Neural progenitor cell (in vitro differentiated cells): ENCODE measurements at regions not wholly inside any gene's neighbourhood (a gene's known extent, or its start where the extent isn't known, plus 50 kb on each side); places are given as distances from the start of the nearest gene placed in this dataset.

Experiments used
- DNase-seq: peaks from one replicate; pipeline ENCODE4 v3.0.0-alpha.2; 2016; ENCODE audit warnings: low spot score
- H2AFZ ChIP-seq: fragments of 200-600 bp; sonication (generic); replicated peaks from 2 replicates; pipeline ENCODE4 v1.6.1; 2016; ENCODE audit warnings: antibody characterized with exemption
- H3F3A ChIP-seq: fragments of 200-600 bp; sonication (generic); 2 replicates; pipeline ENCODE4 v1.6.1; 2016; ENCODE audit warnings: antibody characterized with exemption, low read depth
- H3K27ac ChIP-seq: fragments of 200-600 bp; sonication (generic); 2 replicates; pipeline ENCODE4 v1.5.1; 2016; ENCODE audit warnings: mild to moderate bottlenecking
- H3K27me3 ChIP-seq: fragments of 200-600 bp; sonication (generic); 2 replicates; pipeline ENCODE4 v1.6.1; 2016; ENCODE audit warnings: mild to moderate bottlenecking, moderate library complexity
- H3K36me3 ChIP-seq: fragments of 200-600 bp; sonication (generic); 2 replicates; pipeline ENCODE4 v1.5.1; 2016
- H3K4me1 ChIP-seq: fragments of 200-600 bp; sonication (generic); 2 replicates; pipeline ENCODE4 v1.6.1; 2016; ENCODE audit warnings: mixed run types
- H3K4me2 ChIP-seq: fragments of 200-600 bp; sonication (generic); 2 replicates; pipeline ENCODE4 v1.6.1; 2016
- H3K4me3 ChIP-seq: fragments of 200-600 bp; sonication (generic); 2 replicates; pipeline ENCODE4 v1.5.1; 2016
- H3K79me2 ChIP-seq: fragments of 200-600 bp; sonication (generic); 2 replicates; pipeline ENCODE4 v1.6.1; 2016; ENCODE audit warnings: low read depth
- H3K9ac ChIP-seq: fragments of 200-600 bp; sonication (generic); 2 replicates; pipeline ENCODE4 v1.6.1; 2016
- H3K9me3 ChIP-seq: fragments of 200-600 bp; sonication (generic); 2 replicates; pipeline ENCODE4 v1.5.1; 2016; ENCODE audit warnings: low read depth
- H4K20me1 ChIP-seq: fragments of 200-600 bp; sonication (generic); 2 replicates; pipeline ENCODE4 v1.6.1; 2016; ENCODE audit warnings: low read depth
- H3K27ac Mint-ChIP-seq: 3 replicates; pipeline ENCODE4 v1.8.0; 2021; ENCODE audit warnings: mixed read lengths
- H3K27me3 Mint-ChIP-seq: 2 replicates; pipeline ENCODE4 v1.8.0; 2022; ENCODE audit warnings: low read depth, mild to moderate bottlenecking, inconsistent platforms, moderate library complexity, mixed read lengths; ENCODE audit not compliant: insufficient read depth
- H3K36me3 Mint-ChIP-seq: 3 replicates; pipeline ENCODE4 v1.8.0; 2021; ENCODE audit warnings: mixed read lengths
- H3K4me1 Mint-ChIP-seq: 3 replicates; pipeline ENCODE4 v1.8.0; 2021; ENCODE audit warnings: mixed read lengths
- H3K4me3 Mint-ChIP-seq: 3 replicates; pipeline ENCODE4 v1.8.0; 2021; ENCODE audit warnings: mild to moderate bottlenecking, moderate library complexity, mixed read lengths
- H3K9me3 Mint-ChIP-seq: 3 replicates; pipeline ENCODE4 v1.8.0; 2020; ENCODE audit warnings: mixed read lengths
- EZH2 ChIP-seq: fragments of 200-600 bp; sonication (generic); IDR thresholded peaks from 2 replicates; pipeline ENCODE4 v1.6.1; 2017; ENCODE audit warnings: antibody characterized with exemption, mild to moderate bottlenecking, moderate library complexity
- EZH2phosphoT487 ChIP-seq: fragments of 200-600 bp; sonication (generic); IDR thresholded peaks from 2 replicates; pipeline ENCODE4 v1.6.1; 2017; ENCODE audit warnings: antibody characterized with exemption
- TF ChIP-seq, protein P1 (sequence below): fragments of 200-600 bp; sonication (generic); IDR thresholded peaks from 2 replicates; pipeline ENCODE4 v1.5.1; 2017; ENCODE audit warnings: antibody characterized with exemption, mild to moderate bottlenecking

DNA sequence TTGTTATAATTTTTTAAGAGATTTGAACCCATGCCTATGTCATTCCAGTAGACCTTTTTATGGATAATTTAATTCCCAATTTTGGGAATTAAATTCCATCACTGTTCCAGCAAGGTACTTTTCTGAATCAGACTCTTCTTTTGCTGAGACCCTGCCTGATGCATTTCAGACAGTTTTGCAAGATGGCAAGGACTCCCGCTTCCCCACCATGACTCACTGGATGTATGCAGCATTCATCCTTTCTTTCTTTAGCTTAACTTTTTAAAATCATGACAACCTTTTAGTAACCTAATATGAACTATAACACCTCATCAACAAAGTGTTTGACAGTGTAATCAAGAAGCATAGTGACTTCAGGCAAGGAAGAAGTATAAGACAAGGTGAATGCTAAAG, 178.1 kb upstream of the LEF1 start:
- TF ChIP-seq EZH2 (no peak), EZH2phosphoT487 (no peak)
- TF ChIP-seq, protein P1, sequence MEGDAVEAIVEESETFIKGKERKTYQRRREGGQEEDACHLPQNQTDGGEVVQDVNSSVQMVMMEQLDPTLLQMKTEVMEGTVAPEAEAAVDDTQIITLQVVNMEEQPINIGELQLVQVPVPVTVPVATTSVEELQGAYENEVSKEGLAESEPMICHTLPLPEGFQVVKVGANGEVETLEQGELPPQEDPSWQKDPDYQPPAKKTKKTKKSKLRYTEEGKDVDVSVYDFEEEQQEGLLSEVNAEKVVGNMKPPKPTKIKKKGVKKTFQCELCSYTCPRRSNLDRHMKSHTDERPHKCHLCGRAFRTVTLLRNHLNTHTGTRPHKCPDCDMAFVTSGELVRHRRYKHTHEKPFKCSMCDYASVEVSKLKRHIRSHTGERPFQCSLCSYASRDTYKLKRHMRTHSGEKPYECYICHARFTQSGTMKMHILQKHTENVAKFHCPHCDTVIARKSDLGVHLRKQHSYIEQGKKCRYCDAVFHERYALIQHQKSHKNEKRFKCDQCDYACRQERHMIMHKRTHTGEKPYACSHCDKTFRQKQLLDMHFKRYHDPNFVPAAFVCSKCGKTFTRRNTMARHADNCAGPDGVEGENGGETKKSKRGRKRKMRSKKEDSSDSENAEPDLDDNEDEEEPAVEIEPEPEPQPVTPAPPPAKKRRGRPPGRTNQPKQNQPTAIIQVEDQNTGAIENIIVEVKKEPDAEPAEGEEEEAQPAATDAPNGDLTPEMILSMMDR: no peak
- peaks cover 3% of the 10 kb centered on the region for H3K9me3 Mint-ChIP-seq
- Histone ChIP-seq H3K36me3 (no peaks in the 10 kb centered on the region), H4K20me1 (no peaks in the 10 kb centered on the region), H3F3A (peaks cover 10% of the 10 kb centered on the region), H2AFZ (no peak overlapping the region), H3K27ac (no peak overlapping the region), H3K4me1 (peaks cover 28% of the 10 kb centered on the region), H3K27me3 (no peaks in the 10 kb centered on the region), H3K79me2 (no peaks in the 10 kb centered on the region), H3K9me3 (no peaks in the 10 kb centered on the region), H3K4me3 (no peak overlapping the region), H3K9ac (no peak overlapping the region), H3K4me2 (no peak overlapping the region)
- no peak for DNase-seq
- no peaks in the 10 kb centered on the region for H3K36me3 Mint-ChIP-seq
- no peak overlapping the region for H3K27ac Mint-ChIP-seq
- no peak overlapping the region for H3K4me3 Mint-ChIP-seq
- H3K4me1 Mint-ChIP-seq: peaks cover 30% of the 10 kb centered on the region
- no peaks in the 10 kb centered on the region for H3K27me3 Mint-ChIP-seq

GRCh38 chr4:108345862-108346817, 177.4 kb upstream of the LEF1 start:
- H3K36me3 ChIP-seq: no peaks in the 10 kb centered on the region
- peaks cover 5% of the 10 kb centered on the region for H3K27me3 Mint-ChIP-seq
- no peak overlapping the region for H3K4me3 ChIP-seq
- DNase-seq: no peak
- TF ChIP-seq, protein P1: no peak
- no peak for TF ChIP-seq EZH2phosphoT487
- TF ChIP-seq EZH2: no peak
- peaks cover 24% of the 10 kb centered on the region for H3K4me1 ChIP-seq
- H3K36me3 Mint-ChIP-seq: no peaks in the 10 kb centered on the region
- no peaks in the 10 kb centered on the region for H3K9me3 ChIP-seq
- no peaks in the 10 kb centered on the region for H3K27me3 ChIP-seq
- H3K9me3 Mint-ChIP-seq: peaks cover 3% of the 10 kb centered on the region
- no peaks in the 10 kb centered on the region for H3K79me2 ChIP-seq
- H4K20me1 ChIP-seq: no peaks in the 10 kb centered on the region
- peaks cover 10% of the 10 kb centered on the region for H3F3A ChIP-seq
- no peak overlapping the region for H3K4me3 Mint-ChIP-seq
- peaks cover 24% of the 10 kb centered on the region for H3K4me1 Mint-ChIP-seq
- H3K9ac ChIP-seq: no peak overlapping the region
- H3K27ac ChIP-seq: no peak overlapping the region
- no peak overlapping the region for H2AFZ ChIP-seq
- no peak overlapping the region for H3K4me2 ChIP-seq
- H3K27ac Mint-ChIP-seq: no peak overlapping the region

GRCh38 chr4:108342325-108342970, 173.7 kb upstream of the LEF1 start:
- Histone ChIP-seq H3K9me3 (no peaks in the 10 kb centered on the region), H3K27me3 (no peaks in the 10 kb centered on the region), H3K4me1 (peaks cover 20% of the 10 kb centered on the region), H3F3A (no peaks in the 10 kb centered on the region), H3K36me3 (no peaks in the 10 kb centered on the region), H3K9ac (no peak overlapping the region), H3K4me3 (no peak overlapping the region), H3K79me2 (no peaks in the 10 kb centered on the region), H4K20me1 (no peaks in the 10 kb centered on the region), H2AFZ (no peak overlapping the region), H3K4me2 (no peak overlapping the region), H3K27ac (no peak overlapping the region)
- peaks cover 3% of the 10 kb centered on the region for H3K9me3 Mint-ChIP-seq
- DNase-seq: no peak
- TF ChIP-seq EZH2 (no peak), EZH2phosphoT487 (no peak)
- TF ChIP-seq, protein P1: no peak
- H3K27me3 Mint-ChIP-seq: peaks cover 5% of the 10 kb centered on the region
- no peaks in the 10 kb centered on the region for H3K36me3 Mint-ChIP-seq
- no peak overlapping the region for H3K27ac Mint-ChIP-seq
- no peak overlapping the region for H3K4me3 Mint-ChIP-seq
- H3K4me1 Mint-ChIP-seq: peaks cover 47% of the 10 kb centered on the region
